Spinal cord (tissue), 9 donors: ENCODE measurements at regions not wholly inside any gene's neighbourhood (a gene's known extent, or its start where the extent isn't known, plus 50 kb on each side); places are given as distances from the start of the nearest gene placed in this dataset.

Source experiments
- DNase-seq, 6 donors: peaks; one replicate each; pipeline versions ENCODE4 v3.0.0 to v3.0.0-alpha.2; 2013 to 2015; ENCODE audit warnings: low spot score in 6 of 6, low read depth in 4 of 6
- H3K27ac ChIP-seq: one replicate; pipeline ENCODE4 v1.5.1; 2013; ENCODE audit warnings: low read depth, low read length, control low read depth
- H3K27me3 ChIP-seq: one replicate; pipeline ENCODE4 v1.6.1; 2013; ENCODE audit warnings: low read length; ENCODE audit not compliant: control insufficient read depth, insufficient read depth
- H3K36me3 ChIP-seq: one replicate; pipeline ENCODE4 v1.6.1; 2013; ENCODE audit warnings: low read length; ENCODE audit not compliant: control insufficient read depth, insufficient read depth
- H3K4me1 ChIP-seq: one replicate; pipeline ENCODE4 v1.6.1; 2013; ENCODE audit warnings: low read length; ENCODE audit not compliant: control insufficient read depth, insufficient read depth
- H3K4me3 ChIP-seq: one replicate; pipeline ENCODE4 v1.5.1; 2013; ENCODE audit warnings: low read depth, low read length, control low read depth
- H3K9me3 ChIP-seq: one replicate; pipeline ENCODE4 v1.6.1; 2013; ENCODE audit warnings: low read length; ENCODE audit not compliant: control insufficient read depth, insufficient read depth
- WGBS: methylation state at CpG from one replicate; pipeline ENCODE4 v1.1.5; 2013; ENCODE audit warnings: missing lambda C conversion rate; ENCODE audit not compliant: insufficient coverage; 5-methylcytosine and 5-hydroxymethylcytosine counted together
- donor health status: healthy.

DNA sequence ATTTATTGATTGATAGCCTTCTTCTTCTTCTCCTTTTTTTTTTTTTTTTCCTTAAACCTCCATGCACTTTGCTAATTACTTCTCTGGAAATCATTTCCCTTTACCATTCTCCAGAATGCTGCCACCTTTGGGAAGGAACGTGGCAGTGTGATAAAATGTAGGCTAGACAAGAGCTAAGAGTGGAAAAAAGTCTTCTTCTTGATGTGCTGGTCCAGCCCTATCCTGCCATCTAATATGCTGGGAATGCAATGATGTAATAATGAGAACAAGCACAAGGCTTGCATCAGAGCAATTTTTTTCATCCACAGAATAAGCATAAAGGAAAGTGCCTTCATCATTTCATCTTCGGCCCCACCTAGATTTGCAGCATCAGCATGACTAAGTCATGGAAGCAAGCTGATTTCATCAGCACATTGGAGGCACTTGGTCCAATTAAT, 128.7 kb upstream of the ZFHX3 start:
- peaks cover 67% of the 10 kb centered on the region for H3K27me3 ChIP-seq
- H3K4me1 ChIP-seq, result peaks cover 23% of the 10 kb centered on the region
- H3K9me3 ChIP-seq, result no peaks in the 10 kb centered on the region
- no peak overlapping the region for H3K4me3 ChIP-seq
- no peak for DNase-seq
- H3K27ac ChIP-seq, result no peak overlapping the region
- WGBS, result 100% methylated on average over 1 of the region's 2 CpGs
- no peaks in the 10 kb centered on the region for H3K36me3 ChIP-seq

DNA sequence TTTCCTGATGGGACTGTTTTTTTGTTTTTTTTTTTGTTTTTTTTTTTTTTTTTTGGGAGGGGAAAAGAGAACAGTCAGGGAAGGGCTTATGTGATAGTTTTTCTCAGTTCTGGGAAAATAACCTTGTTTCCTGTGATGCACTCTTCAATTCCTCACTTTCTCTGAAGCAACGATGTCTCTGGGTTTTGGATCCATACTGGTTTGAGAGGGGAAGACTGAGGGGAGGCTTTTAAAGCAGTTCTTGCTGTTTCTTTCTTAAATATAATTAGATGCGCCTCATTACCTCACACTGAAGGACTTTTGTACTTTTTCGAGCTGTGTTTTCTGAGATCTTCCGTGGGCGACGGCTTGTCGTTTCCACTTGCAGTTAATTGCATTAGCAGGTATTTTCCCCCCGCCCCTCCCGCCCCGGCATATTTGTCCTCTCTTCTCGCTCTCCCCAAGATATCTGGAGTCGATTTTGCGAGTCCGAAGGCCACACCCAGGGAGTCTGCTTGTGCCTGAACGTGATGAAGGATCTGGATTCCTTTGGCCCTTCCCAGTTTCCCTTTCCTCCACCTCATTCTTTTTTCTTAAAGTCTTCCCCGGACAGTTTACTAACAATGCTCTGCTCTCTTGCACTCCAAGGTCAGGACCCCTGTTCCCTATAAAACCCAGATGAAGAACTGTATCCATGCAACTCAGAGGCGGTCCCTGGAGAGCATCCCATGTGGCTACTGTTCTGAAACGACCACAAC, 125.2 kb upstream of the ZFHX3 start:
- WGBS, result 10% methylated on average over 11 of the region's 18 CpGs
- H3K27ac ChIP-seq, result peak overlapping the region; percentile 86

DNA sequence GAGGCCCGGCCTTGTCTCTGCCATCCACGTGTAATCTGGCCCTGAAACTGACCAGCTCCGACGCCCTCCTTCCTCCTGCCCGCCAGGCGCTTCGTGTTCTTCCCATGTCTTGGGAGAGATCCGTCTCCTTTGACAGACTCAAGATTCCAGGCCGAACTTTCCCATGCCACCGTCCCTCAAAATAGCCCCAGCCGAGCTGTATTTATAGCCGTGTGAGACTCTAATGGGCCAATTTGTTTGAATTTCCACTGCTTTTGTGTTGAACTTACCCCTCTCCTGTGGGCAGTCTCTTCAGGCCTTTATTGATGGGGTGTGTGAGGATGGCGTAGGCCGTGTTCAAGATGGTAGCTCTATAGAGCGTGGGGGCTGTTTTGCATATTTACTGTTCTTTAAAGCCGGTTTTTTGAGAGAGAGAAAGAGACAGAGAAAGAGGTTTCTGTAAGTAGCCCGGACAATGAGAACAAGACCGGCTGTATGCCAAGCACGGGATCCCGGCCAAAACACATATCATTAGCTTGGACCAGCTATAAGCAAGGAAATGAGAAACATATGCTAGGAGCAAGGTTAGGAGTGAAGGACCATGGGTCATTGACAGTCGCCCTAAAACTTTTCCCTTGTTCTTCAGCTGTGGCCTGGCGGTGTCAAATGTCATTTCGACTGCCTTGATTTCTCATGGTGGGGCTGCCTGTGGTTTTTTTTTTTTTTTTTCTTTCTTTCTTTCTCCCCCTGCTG, 124.5 kb upstream of the ZFHX3 start:
- H3K4me1 ChIP-seq, result peaks cover 24% of the 10 kb centered on the region
- no peaks in the 10 kb centered on the region for H3K9me3 ChIP-seq
- DNase-seq, result peak; percentile 74 to 96 (median 80)
- H3K36me3 ChIP-seq, result no peaks in the 10 kb centered on the region
- WGBS, result 11% methylated on average over 11 of the region's 23 CpGs
- H3K27ac ChIP-seq, result peak overlapping the region; percentile 86
- no peak overlapping the region for H3K4me3 ChIP-seq
- H3K27me3 ChIP-seq, result peaks cover 56% of the 10 kb centered on the region

More for the DNA sequence above, 125.2 kb upstream of the ZFHX3 start:
- Histone ChIP-seq H3K4me3 (no peak overlapping the region), H3K9me3 (no peaks in the 10 kb centered on the region), H3K36me3 (no peaks in the 10 kb centered on the region), H3K27me3 (peaks cover 59% of the 10 kb centered on the region), H3K4me1 (peaks cover 24% of the 10 kb centered on the region)
- peak in 1 of 6 donors; percentile 74 for DNase-seq

DNA sequence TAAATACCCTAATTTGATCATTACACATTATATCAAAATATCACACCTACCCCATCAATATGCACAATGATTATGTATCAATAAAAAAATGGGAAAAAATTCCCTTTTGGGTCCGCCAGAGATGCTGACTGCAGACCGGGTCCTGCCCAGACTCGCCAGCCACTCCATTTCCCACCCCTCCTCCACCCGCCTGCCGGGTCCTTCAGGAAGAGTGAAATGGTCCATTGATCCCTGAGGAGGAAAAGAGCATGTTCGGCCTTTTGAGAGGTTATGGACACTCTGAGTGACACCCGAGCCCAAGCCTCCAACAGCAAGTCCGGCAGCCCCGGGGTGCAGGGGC, 123.9 kb upstream of the ZFHX3 start:
- Histone ChIP-seq H3K9me3 (no peaks in the 10 kb centered on the region), H3K36me3 (no peaks in the 10 kb centered on the region), H3K4me1 (peaks cover 24% of the 10 kb centered on the region), H3K27ac (peak overlapping the region; percentile 86), H3K4me3 (no peak overlapping the region), H3K27me3 (peaks cover 55% of the 10 kb centered on the region)
- WGBS, result 37% methylated on average over 5 of the region's 9 CpGs
- no peak for DNase-seq

DNA sequence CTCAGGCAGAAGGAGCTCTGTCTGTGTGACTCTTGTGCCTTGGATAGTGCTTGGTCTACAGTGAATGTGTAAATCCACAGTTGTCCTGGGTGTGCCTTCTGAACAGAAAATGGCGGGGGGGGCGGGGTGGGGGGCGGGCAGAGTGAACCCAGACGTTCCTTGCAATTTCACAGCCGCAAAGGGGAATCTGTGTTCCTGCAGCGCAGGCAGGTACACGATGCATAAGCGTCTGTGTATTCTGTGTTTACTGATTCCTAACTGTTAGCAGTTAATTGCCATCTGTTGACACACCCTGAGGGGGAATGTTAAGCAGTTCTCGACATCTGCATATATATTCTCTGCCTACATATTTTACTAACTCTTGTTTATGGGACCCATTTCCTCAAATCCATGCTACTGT, 123.5 kb upstream of the ZFHX3 start:
- Histone ChIP-seq H3K36me3 (no peaks in the 10 kb centered on the region), H3K27ac (no peak overlapping the region), H3K27me3 (peaks cover 53% of the 10 kb centered on the region), H3K4me3 (no peak overlapping the region), H3K9me3 (no peaks in the 10 kb centered on the region), H3K4me1 (peaks cover 24% of the 10 kb centered on the region)
- DNase-seq, result peak in 1 of 6 donors; percentile 80
- 32% methylated on average over 5 of the region's 9 CpGs for WGBS

DNA sequence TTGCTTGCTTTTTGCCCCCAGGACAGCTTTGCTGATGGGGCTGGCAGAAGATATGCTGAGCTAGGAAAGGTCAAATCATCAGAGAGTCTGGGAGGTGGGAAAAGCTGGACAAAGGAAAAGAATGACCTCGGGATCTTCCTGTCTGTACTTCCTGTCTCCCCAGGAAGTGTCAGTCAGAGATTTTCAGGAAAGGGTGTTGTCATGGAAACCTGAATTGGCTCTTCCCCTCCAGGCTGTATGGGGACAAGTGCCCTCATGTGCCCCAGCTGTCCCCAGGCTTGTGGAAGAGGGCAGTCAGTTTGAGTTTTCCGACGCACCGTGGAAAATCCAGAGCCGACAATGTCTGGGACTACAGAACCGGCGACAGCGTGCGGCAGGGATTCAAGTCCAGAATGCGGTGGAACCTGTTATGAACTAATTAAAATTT, 122.7 kb upstream of the ZFHX3 start:
- no peaks in the 10 kb centered on the region for H3K36me3 ChIP-seq
- H3K4me3 ChIP-seq, result no peak overlapping the region
- WGBS, result 24% methylated on average over 4 of the region's 10 CpGs
- no peaks in the 10 kb centered on the region for H3K9me3 ChIP-seq
- H3K27ac ChIP-seq, result no peak overlapping the region
- H3K4me1 ChIP-seq, result peaks cover 24% of the 10 kb centered on the region
- H3K27me3 ChIP-seq, result peaks cover 51% of the 10 kb centered on the region
- DNase-seq, result peak in 1 of 6 donors; percentile 76

DNA sequence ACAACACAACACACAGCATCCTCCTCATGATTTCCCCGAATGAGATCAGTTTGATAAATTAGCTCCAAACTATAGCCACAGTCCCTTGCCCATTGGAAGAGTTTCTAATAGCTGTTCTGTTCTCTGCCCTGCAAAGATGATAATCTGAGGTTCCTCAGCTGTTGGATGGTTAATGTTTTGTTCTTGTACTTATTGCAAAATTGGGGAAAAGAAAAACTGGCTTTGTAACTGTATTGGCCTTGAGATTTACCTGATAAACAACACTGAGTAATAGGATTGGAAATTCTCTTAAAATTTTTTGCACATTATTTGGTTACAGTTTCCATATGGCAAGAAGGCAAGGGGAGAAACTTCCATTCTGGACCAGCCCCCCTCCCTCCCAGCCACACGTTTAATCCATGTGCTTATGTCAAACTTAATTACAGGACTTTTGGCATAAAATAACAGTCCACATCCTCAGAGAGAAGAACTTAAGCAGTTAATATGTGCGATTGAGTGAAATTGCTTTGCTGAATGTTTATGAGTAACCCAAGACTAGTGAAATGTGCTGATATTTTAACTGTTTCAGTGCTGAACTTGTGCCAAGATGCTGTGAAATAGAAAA, 119.1 kb upstream of the ZFHX3 start:
- peaks cover 42% of the 10 kb centered on the region for H3K27me3 ChIP-seq
- no CpG with 5 or more reads among the region's 3 CpGs for WGBS
- no peak overlapping the region for H3K4me3 ChIP-seq
- H3K36me3 ChIP-seq, result no peaks in the 10 kb centered on the region
- no peaks in the 10 kb centered on the region for H3K9me3 ChIP-seq
- peaks cover 15% of the 10 kb centered on the region for H3K4me1 ChIP-seq
- no peak overlapping the region for H3K27ac ChIP-seq
- DNase-seq, result no peak

DNA sequence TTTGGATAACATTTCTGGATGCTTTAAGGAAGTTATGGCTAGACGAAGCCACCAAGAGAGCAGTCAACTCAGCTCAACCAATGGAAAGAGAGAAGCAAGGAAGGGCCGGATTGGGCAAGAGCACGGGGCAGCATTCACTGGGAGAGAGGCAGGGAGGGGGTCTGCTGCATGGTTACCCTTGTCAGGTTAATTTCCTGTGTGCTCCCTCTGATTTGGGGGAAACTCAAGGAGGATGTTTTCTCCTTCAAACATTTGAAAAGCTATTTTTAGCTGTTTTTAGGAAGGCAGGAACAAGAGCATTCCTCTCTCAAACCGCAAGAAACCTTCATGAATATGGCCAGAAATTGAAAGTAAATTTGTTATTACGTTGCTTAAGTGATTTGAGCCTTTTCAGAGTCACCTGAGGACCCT, 118.5 kb upstream of the ZFHX3 start:
- Histone ChIP-seq H3K36me3 (no peaks in the 10 kb centered on the region), H3K4me3 (no peak overlapping the region), H3K4me1 (peaks cover 9% of the 10 kb centered on the region), H3K9me3 (no peaks in the 10 kb centered on the region), H3K27ac (no peak overlapping the region), H3K27me3 (peaks cover 44% of the 10 kb centered on the region)
- 75% methylated on average over 3 of the region's 5 CpGs for WGBS
- DNase-seq, result no peak

DNA sequence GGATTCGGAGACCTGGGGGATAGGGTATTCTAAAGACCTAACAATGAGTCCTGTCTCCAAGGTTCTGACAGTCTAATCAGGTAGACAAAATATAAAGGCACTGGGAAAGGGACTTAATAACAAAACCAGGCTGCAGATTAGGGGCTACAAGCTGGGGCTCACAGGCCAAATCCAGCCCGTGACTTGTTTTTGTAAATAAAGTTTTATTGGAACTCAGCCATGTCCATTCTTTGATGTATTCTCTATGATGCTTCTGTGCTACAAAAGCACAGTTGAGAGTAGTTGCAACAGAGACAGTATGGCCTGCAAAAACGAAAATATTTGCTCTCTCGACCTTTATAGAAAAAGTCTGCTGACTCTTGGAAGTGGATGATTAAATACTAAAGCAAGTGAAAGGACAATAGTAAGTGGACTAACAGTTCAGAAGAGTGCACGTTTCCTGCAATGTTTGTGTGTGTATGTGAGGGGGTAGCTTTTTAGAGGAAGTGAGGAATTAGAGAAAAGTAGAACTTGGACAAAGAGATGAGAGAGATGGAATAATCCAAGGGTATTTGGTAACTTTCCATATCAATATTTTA, 115.4 kb upstream of the ZFHX3 start:
- Histone ChIP-seq H3K27me3 (peaks cover 26% of the 10 kb centered on the region), H3K4me3 (no peak overlapping the region), H3K27ac (no peak overlapping the region), H3K4me1 (no peaks in the 10 kb centered on the region), H3K36me3 (no peaks in the 10 kb centered on the region), H3K9me3 (no peaks in the 10 kb centered on the region)
- WGBS, result 74% methylated on average over 4 of the region's 5 CpGs
- no peak for DNase-seq
